Activated B cell treated with CpG ODN at 0.5 μM for 24 hours (primary cell): ENCODE measurements at regions not wholly inside any gene's neighbourhood (a gene's known extent, or its start where the extent isn't known, plus 50 kb on each side); places are given as distances from the start of the nearest gene placed in this dataset.

Experiments used
- ATAC-seq: fragments of 200-7000 bp; cut with Tn5 transposase; one replicate; pipeline ENCODE4 v1.10.0; 2021; ENCODE audit warnings: low read depth, mild to moderate bottlenecking, moderate library complexity
- CTCF ChIA-PET: fragments of 350-600 bp; sonication (Branson Sonifier 250); formaldehyde crosslinking; loops from one replicate; lab custom pipeline; 2021; ENCODE audit warnings: antibody characterized with exemption; lab: Charles Lee
- POLR2A ChIA-PET: fragments of 350-600 bp; sonication (Branson Sonifier 250); formaldehyde crosslinking; loops from one replicate; lab custom pipeline; 2021; ENCODE audit warnings: antibody characterized with exemption; lab: Charles Lee
- DNase-seq: peaks from one replicate; pipeline ENCODE4 v3.0.0; 2022
- H3K27ac Mint-ChIP-seq: one replicate; pipeline ENCODE4 v1.8.0; 2020; ENCODE audit warnings: mixed read lengths
- H3K27me3 Mint-ChIP-seq: one replicate; pipeline ENCODE4 v1.8.0; 2021; ENCODE audit warnings: mixed read lengths
- H3K36me3 Mint-ChIP-seq: one replicate; pipeline ENCODE4 v1.8.0; 2021; ENCODE audit warnings: low read depth, mixed read lengths
- H3K4me1 Mint-ChIP-seq: one replicate; pipeline ENCODE4 v1.8.0; 2021; ENCODE audit warnings: mixed read lengths
- H3K4me3 Mint-ChIP-seq: one replicate; pipeline ENCODE4 v1.8.0; 2020; ENCODE audit warnings: mild to moderate bottlenecking, mixed read lengths
- H3K9me3 Mint-ChIP-seq: one replicate; pipeline ENCODE4 v1.8.0; 2020; ENCODE audit warnings: mixed read lengths
- intact Hi-C: fragments of 100-400 bp; cut with micrococcal nuclease; formaldehyde crosslinking; loops from one replicate; pipeline ENCODE4 v1.15.1; 2024
- TF ChIP-seq, protein P1 (sequence below): fragments of 200-600 bp; IDR thresholded peaks from one replicate; pipeline ENCODE4 v1.8.0; 2022; ENCODE audit warnings: antibody characterized with exemption, mild to moderate bottlenecking

DNA sequence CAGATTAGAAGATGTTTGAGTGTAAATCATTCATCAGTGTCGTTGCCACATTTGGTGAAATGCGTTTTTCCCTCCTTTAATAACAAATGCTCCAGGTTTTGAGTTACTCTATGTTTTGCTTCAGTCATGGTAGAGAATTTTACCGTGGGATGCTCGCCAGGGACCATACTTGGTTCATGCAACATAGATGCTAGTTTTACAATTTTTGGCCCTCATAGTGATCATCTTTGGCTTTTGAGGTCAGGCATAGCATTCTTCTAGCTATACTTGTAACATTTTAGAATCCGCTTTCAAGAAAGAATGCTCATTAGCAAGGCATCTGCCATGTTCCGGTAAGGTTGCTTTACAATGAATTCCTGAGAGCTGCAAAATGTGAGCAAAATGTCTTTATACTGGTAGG is 147.2 kb downstream of the SPCS3 start:
- ATAC-seq (no peak), DNase-seq (no peak)
- Mint-ChIP-seq H3K4me3 (no peak overlapping the region), H3K4me1 (no peaks in the 10 kb centered on the region), H3K27ac (no peak overlapping the region), H3K27me3 (peaks cover 2% of the 10 kb centered on the region), H3K36me3 (no peaks in the 10 kb centered on the region), H3K9me3 (peaks cover 3% of the 10 kb centered on the region)
- CTCF ChIA-PET = no interaction called here
- intact Hi-C loops = no loop called here
- TF ChIP-seq, protein P1, sequence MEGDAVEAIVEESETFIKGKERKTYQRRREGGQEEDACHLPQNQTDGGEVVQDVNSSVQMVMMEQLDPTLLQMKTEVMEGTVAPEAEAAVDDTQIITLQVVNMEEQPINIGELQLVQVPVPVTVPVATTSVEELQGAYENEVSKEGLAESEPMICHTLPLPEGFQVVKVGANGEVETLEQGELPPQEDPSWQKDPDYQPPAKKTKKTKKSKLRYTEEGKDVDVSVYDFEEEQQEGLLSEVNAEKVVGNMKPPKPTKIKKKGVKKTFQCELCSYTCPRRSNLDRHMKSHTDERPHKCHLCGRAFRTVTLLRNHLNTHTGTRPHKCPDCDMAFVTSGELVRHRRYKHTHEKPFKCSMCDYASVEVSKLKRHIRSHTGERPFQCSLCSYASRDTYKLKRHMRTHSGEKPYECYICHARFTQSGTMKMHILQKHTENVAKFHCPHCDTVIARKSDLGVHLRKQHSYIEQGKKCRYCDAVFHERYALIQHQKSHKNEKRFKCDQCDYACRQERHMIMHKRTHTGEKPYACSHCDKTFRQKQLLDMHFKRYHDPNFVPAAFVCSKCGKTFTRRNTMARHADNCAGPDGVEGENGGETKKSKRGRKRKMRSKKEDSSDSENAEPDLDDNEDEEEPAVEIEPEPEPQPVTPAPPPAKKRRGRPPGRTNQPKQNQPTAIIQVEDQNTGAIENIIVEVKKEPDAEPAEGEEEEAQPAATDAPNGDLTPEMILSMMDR = no peak
- POLR2A ChIA-PET = interaction anchor here (0.6 kb wide), 1 partner anchor 150 kb away, joined by 3 read pairs; no protein-coding TSS in a partner anchor

DNA sequence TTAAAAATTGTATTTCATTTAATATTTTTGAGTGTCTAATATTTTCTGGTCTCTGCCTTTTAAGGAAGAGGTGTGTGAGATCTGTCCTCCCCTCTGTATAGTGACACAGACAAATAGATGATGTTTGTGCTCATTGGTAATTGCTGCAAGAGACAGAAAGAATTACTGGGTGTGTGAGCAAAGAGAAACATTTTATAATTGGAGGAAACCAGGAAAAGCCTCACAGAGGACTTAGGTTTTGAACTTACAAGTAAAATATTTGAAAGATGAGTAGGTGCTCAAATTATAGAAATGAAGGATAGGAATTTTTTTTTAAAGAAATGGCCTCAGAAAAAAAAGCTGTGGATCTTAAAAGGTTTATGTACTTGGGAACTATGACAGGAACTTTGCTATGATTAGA is 149.8 kb downstream of the SPCS3 start:
- ATAC-seq = no peak
- H3K4me3 Mint-ChIP-seq = no peak overlapping the region

DNA sequence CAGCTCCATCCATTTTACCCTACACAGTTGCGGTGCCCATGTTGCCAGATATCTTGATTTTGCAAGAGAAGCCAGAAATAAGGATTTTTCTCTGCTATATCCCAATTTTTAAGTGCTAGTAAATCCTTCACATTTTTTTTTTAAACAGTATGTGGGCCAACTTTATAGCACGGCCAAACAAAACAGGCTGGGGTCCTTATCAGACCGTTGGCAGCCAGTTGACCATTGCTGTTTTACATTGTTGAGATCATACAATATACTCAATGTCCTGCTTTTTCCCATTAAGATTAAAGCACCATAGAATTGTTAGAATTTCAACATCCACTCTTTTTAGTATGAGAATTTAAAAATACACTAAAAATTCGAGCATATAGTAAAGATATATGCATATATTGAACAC is 150.9 kb downstream of the SPCS3 start:
- intact Hi-C loops = no loop called here
- Mint-ChIP-seq H3K9me3 (no peaks in the 10 kb centered on the region), H3K4me3 (no peak overlapping the region), H3K27ac (no peak overlapping the region), H3K27me3 (peaks cover 2% of the 10 kb centered on the region), H3K36me3 (no peaks in the 10 kb centered on the region), H3K4me1 (no peaks in the 10 kb centered on the region)
- ATAC-seq (no peak), DNase-seq (no peak)
- ChIA-PET POLR2A (no interaction called here), CTCF (no interaction called here)
- TF ChIP-seq, protein P1 = no peak

More for the DNA sequence above, 149.8 kb downstream of the SPCS3 start:
- Mint-ChIP-seq H3K9me3 (no peaks in the 10 kb centered on the region), H3K36me3 (no peaks in the 10 kb centered on the region), H3K27me3 (peaks cover 2% of the 10 kb centered on the region), H3K4me1 (no peaks in the 10 kb centered on the region), H3K27ac (no peak overlapping the region)
- ChIA-PET CTCF (no interaction called here), POLR2A (no interaction called here)
- DNase-seq = no peak
- intact Hi-C loops = no loop called here
- TF ChIP-seq, protein P1 = no peak

DNA sequence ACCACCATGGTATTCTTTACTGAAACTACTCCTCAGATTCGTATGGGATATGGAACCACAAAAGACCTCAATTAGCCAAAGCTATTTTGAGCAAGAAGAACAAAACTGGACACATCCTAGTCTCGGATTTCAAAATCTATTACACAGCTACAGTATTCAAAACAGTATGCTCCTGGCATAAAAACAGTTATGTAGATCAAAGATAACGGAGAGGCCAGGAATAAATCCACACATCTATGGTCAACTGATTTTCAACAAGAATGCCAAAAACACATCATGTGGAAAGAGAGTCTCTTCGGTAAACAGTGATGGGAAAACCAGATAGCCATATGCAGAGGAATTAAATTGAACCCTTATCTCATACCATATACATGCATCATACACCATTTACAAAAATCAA is 155.3 kb downstream of the SPCS3 start:
- H3K27me3 Mint-ChIP-seq = no peaks in the 10 kb centered on the region
- ATAC-seq (no peak), DNase-seq (no peak)
- TF ChIP-seq, protein P1 = no peak
- POLR2A ChIA-PET = no interaction called here
- H3K4me3 Mint-ChIP-seq = no peak overlapping the region
- H3K9me3 Mint-ChIP-seq = peaks cover 8% of the 10 kb centered on the region
- H3K27ac Mint-ChIP-seq = no peak overlapping the region
- no peaks in the 10 kb centered on the region for H3K4me1 Mint-ChIP-seq
- H3K36me3 Mint-ChIP-seq = no peaks in the 10 kb centered on the region
- CTCF ChIA-PET = no interaction called here
- intact Hi-C loops = no loop called here

DNA sequence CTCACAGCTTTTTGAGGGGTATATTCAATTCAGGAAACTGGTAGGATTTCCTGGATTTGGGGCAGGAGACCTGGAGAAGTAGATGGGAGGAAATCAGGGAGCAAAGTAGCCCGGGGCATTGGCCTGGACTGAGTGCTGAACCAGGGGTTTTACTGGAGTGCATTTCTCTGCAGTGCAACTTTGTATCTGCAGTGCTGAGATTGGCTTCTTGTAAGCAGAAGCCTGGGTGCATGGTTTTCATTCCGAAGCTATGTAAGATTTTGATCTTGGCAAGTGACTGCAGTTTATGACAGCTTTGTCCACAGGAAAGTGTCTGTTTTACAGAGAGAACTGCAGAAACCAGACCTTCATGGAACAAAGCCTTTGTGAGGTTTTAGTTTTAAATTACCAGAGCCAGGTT is 158.3 kb downstream of the SPCS3 start:
- H3K4me1 Mint-ChIP-seq = no peaks in the 10 kb centered on the region
- ChIA-PET POLR2A (no interaction called here), CTCF (no interaction called here)
- H3K36me3 Mint-ChIP-seq = no peaks in the 10 kb centered on the region
- no peak overlapping the region for H3K27ac Mint-ChIP-seq
- no peak overlapping the region for H3K4me3 Mint-ChIP-seq
- H3K27me3 Mint-ChIP-seq = no peaks in the 10 kb centered on the region
- H3K9me3 Mint-ChIP-seq = peaks cover 8% of the 10 kb centered on the region
- ATAC-seq (no peak), DNase-seq (no peak)
- TF ChIP-seq, protein P1 = no peak
- intact Hi-C loops = no loop called here
